ENCODE measurements at regions not wholly inside any gene's neighbourhood (a gene's known extent, or its start where the extent isn't known, plus 50 kb on each side); places are given as distances from the start of the nearest gene placed in this dataset.
A peak's percentile ranks its signal among the peaks of the same experiment; 100 is the strongest.

GRCh38 chr11:8740129-8740528 is 57.5 kb downstream of the RPL27A start:
- no peak for DNase-seq (ENCODE audit: low read depth)

- DNase-seq (ENCODE audit: low read depth): no peak
These were observed 61.8 kb downstream of the RPL27A start for GRCh38 chr11:8744423-8744822.

GRCh38 chr11:8745431-8746253 is 63.0 kb downstream of the RPL27A start:
- no peak for DNase-seq (ENCODE audit: low read depth)

- DNase-seq (ENCODE audit: low read depth): no peak
These were observed 63.9 kb downstream of the RPL27A start for GRCh38 chr11:8746331-8746974.

GRCh38 chr11:8747173-8747572 is 64.6 kb downstream of the RPL27A start:
- DNase-seq (ENCODE audit: low read depth): no peak

- no peak for DNase-seq (ENCODE audit: low read depth)
These were observed 65.7 kb downstream of the RPL27A start for GRCh38 chr11:8748317-8748716.

GRCh38 chr11:8749202-8749601 is 66.6 kb downstream of the RPL27A start:
- DNase-seq (ENCODE audit: low read depth): no peak

GRCh38 chr11:8754241-8754640 is 71.6 kb downstream of the RPL27A start:
- DNase-seq (ENCODE audit: low read depth): no peak

GRCh38 chr11:8756201-8756600 is 73.6 kb downstream of the RPL27A start:
- peak; percentile 28 for DNase-seq (ENCODE audit: low read depth)

GRCh38 chr11:8757047-8757446 is 74.5 kb downstream of the RPL27A start:
- no peak for DNase-seq (ENCODE audit: low read depth)

- DNase-seq (ENCODE audit: low read depth): no peak
These were observed 74.9 kb downstream of the RPL27A start for GRCh38 chr11:8757533-8757932.

GRCh38 chr11:8758619-8759169 is 76.1 kb downstream of the RPL27A start:
- DNase-seq (ENCODE audit: low read depth): no peak

GRCh38 chr11:8759634-8760033 is 77.0 kb downstream of the RPL27A start:
- DNase-seq (ENCODE audit: low read depth): no peak

GRCh38 chr11:8760896-8761295 is 78.3 kb downstream of the RPL27A start:
- DNase-seq (ENCODE audit: low read depth): peak; percentile 25

GRCh38 chr11:8763070-8763685 is 80.6 kb downstream of the RPL27A start:
- no peak for DNase-seq (ENCODE audit: low read depth)

GRCh38 chr11:8765294-8765693 is 82.7 kb downstream of the RPL27A start:
- DNase-seq (ENCODE audit: low read depth): peak; percentile 80

- no peak for DNase-seq (ENCODE audit: low read depth)
These were observed 83.7 kb downstream of the RPL27A start for GRCh38 chr11:8766043-8766987.

GRCh38 chr11:8766988-8767374 is 84.4 kb downstream of the RPL27A start:
- no peak for DNase-seq (ENCODE audit: low read depth)

- no peak for DNase-seq (ENCODE audit: low read depth)
These were observed 85.0 kb downstream of the RPL27A start for GRCh38 chr11:8767466-8768142.

GRCh38 chr11:8768625-8769333 is 86.2 kb downstream of the RPL27A start:
- peak; percentile 64 for DNase-seq (ENCODE audit: low read depth)
